ENCODE measurements at regions not wholly inside any gene's neighbourhood (a gene's known extent, or its start where the extent isn't known, plus 50 kb on each side); places are given as distances from the start of the nearest gene placed in this dataset.

DNA sequence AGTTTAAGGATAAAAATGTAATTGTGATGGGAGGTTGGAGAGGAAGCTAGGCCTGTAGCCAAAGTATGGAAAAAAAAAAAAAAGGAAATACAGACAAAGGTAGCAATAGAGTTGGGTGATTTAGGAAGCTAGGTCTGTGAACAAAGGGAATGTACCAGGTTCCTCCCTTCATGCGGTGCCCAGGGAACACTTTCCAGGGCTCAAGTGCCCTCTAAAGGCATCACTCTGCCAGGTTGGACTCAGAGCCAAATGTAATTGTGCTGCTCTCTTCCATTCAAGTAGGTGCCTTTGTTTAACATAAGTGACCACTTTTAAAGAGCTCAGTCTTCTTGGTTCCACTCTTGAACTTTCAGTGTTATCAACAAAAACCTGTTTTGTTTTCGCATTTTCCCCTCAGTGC lies 159.7 kb upstream of the AHI1 start:
- TF ChIP-seq, protein P1, sequence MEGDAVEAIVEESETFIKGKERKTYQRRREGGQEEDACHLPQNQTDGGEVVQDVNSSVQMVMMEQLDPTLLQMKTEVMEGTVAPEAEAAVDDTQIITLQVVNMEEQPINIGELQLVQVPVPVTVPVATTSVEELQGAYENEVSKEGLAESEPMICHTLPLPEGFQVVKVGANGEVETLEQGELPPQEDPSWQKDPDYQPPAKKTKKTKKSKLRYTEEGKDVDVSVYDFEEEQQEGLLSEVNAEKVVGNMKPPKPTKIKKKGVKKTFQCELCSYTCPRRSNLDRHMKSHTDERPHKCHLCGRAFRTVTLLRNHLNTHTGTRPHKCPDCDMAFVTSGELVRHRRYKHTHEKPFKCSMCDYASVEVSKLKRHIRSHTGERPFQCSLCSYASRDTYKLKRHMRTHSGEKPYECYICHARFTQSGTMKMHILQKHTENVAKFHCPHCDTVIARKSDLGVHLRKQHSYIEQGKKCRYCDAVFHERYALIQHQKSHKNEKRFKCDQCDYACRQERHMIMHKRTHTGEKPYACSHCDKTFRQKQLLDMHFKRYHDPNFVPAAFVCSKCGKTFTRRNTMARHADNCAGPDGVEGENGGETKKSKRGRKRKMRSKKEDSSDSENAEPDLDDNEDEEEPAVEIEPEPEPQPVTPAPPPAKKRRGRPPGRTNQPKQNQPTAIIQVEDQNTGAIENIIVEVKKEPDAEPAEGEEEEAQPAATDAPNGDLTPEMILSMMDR (IDR thresholded peaks at IDR 0.05; ENCODE audit: low read depth, low read length) = 0 out of 2 replicates have a peak, but pooled peaks have one; percentile 7
- TF ChIP-seq EZH2phosphoT487 (IDR thresholded peaks at IDR 0.05; ENCODE audit: low read depth) = no peak
